OCI-LY3 (cell line): ENCODE measurements at regions not wholly inside any gene's neighbourhood (a gene's known extent, or its start where the extent isn't known, plus 50 kb on each side); places are given as distances from the start of the nearest gene placed in this dataset.

Experiments
- H2AFZ ChIP-seq: fragments of 200-600, 300-600 bp; shearing (Covaris generic); 2 replicates; pipeline ENCODE4 v1.6.0; 2014; ENCODE audit warnings: antibody characterized with exemption, low read depth, low read length
- H3K27ac ChIP-seq: fragments of 200-600, 300-600 bp; sonication (generic); 2 replicates; pipeline ENCODE4 v1.5.1; 2014; ENCODE audit warnings: mild to moderate bottlenecking, low read length, moderate library complexity, mixed read lengths
- H3K27me3 ChIP-seq: fragments of 200-600, 300-600 bp; sonication (generic); 2 replicates; pipeline ENCODE4 v1.6.1; 2014; ENCODE audit warnings: low read depth, low read length, mixed read lengths
- H3K36me3 ChIP-seq: fragments of 200-600, 300-600 bp; sonication (generic); replicated peaks from 2 replicates; pipeline ENCODE3; 2014; ENCODE audit warnings: low read depth, low read length, mixed read lengths
- H3K4me1 ChIP-seq: fragments of 300-600, 200-600 bp; sonication (generic); 2 replicates; pipeline ENCODE4 v1.6.1; 2014; ENCODE audit warnings: low read length, mixed read lengths
- H3K4me2 ChIP-seq: fragments of 200-600, 300-600 bp; sonication (generic); 2 replicates; pipeline ENCODE4 v1.6.1; 2014; ENCODE audit warnings: low read length, mixed read lengths
- H3K4me3 ChIP-seq: fragments of 300-600, 200-600 bp; sonication (generic); 2 replicates; pipeline ENCODE4 v1.5.1; 2014; ENCODE audit warnings: antibody characterized with exemption, mild to moderate bottlenecking, low read length, moderate library complexity
- H3K79me2 ChIP-seq: fragments of 300-600, 200-600 bp; shearing (Covaris generic); 2 replicates; pipeline ENCODE4 v1.6.1; 2014; ENCODE audit warnings: mild to moderate bottlenecking, low read length, mixed read lengths
- H3K9ac ChIP-seq: fragments of 300-600, 200-600 bp; shearing (Covaris generic); 2 replicates; pipeline ENCODE4 v1.6.0; 2014; ENCODE audit warnings: mild to moderate bottlenecking, low read length, moderate library complexity
- H3K9me3 ChIP-seq: fragments of 200-600, 300-600 bp; shearing (Covaris generic); 2 replicates; pipeline ENCODE4 v1.6.1; 2014; ENCODE audit warnings: low read length, mixed read lengths; ENCODE audit not compliant: insufficient read depth
- H4K20me1 ChIP-seq: fragments of 200-600, 300-600 bp; sonication (generic); 2 replicates; pipeline ENCODE4 v1.6.1; 2016; ENCODE audit warnings: low read length, mixed read lengths; ENCODE audit not compliant: insufficient read depth
- CTCF ChIP-seq: fragments of 200-600, 300-600 bp; sonication (generic); IDR thresholded peaks from 2 replicates; pipeline ENCODE4 v1.5.1; 2014; ENCODE audit warnings: antibody characterized with exemption, low read length, low read depth
- EZH2phosphoT487 ChIP-seq: fragments of 200-600 bp; shearing (Covaris generic); IDR thresholded peaks from 2 replicates; pipeline ENCODE4 v1.6.1; 2018; ENCODE audit warnings: antibody characterized with exemption, mixed run types, low read depth

GRCh38 chr14:87214558-87214957 is 778.4 kb downstream of the GALC start:
- no peak overlapping the region for H3K4me3 ChIP-seq
- H3K9ac ChIP-seq: no peak overlapping the region
- H3K9me3 ChIP-seq: no peaks in the 10 kb centered on the region
- no peak overlapping the region for H2AFZ ChIP-seq
- no peak overlapping the region for H3K4me2 ChIP-seq
- TF ChIP-seq CTCF: no peak
- no peak for TF ChIP-seq EZH2phosphoT487
- no peaks in the 10 kb centered on the region for H3K4me1 ChIP-seq
- no peak overlapping the region for H3K27ac ChIP-seq
- H4K20me1 ChIP-seq: no peaks in the 10 kb centered on the region
- no peaks in the 10 kb centered on the region for H3K79me2 ChIP-seq
- H3K27me3 ChIP-seq: no peaks in the 10 kb centered on the region
- H3K36me3 ChIP-seq: no peaks in the 10 kb centered on the region

- Histone ChIP-seq H3K9me3 (no peaks in the 10 kb centered on the region), H3K27me3 (no peaks in the 10 kb centered on the region), H2AFZ (no peak overlapping the region), H3K9ac (no peak overlapping the region), H3K4me3 (no peak overlapping the region), H3K79me2 (no peaks in the 10 kb centered on the region), H3K4me1 (peaks cover 7% of the 10 kb centered on the region; the same call in 1 of the 2 replicates), H3K27ac (no peak overlapping the region), H3K36me3 (no peaks in the 10 kb centered on the region), H3K4me2 (no peak overlapping the region), H4K20me1 (no peaks in the 10 kb centered on the region)
- TF ChIP-seq CTCF (no peak), EZH2phosphoT487 (no peak)
These were observed 785.2 kb downstream of the GALC start for GRCh38 chr14:87207756-87208155.

- Histone ChIP-seq H3K27ac (no peak overlapping the region), H3K4me2 (no peak overlapping the region), H3K4me3 (no peak overlapping the region), H3K27me3 (no peaks in the 10 kb centered on the region), H3K4me1 (peaks cover 7% of the 10 kb centered on the region; the same call in 1 of the 2 replicates), H3K79me2 (no peaks in the 10 kb centered on the region), H3K9ac (no peak overlapping the region), H3K36me3 (no peaks in the 10 kb centered on the region), H2AFZ (no peak overlapping the region; the same call in 1 of the 2 replicates), H4K20me1 (no peaks in the 10 kb centered on the region), H3K9me3 (no peaks in the 10 kb centered on the region)
- TF ChIP-seq EZH2phosphoT487 (no peak), CTCF (no peak)
These were observed 787.2 kb downstream of the GALC start for GRCh38 chr14:87205811-87206210.

GRCh38 chr14:87203346-87203745 is 789.6 kb downstream of the GALC start:
- Histone ChIP-seq H4K20me1 (no peaks in the 10 kb centered on the region), H3K27ac (no peak overlapping the region), H3K9ac (no peak overlapping the region), H3K79me2 (no peaks in the 10 kb centered on the region), H3K9me3 (no peaks in the 10 kb centered on the region), H3K4me1 (peaks cover 7% of the 10 kb centered on the region; the same call in 1 of the 2 replicates), H3K4me3 (no peak overlapping the region), H3K27me3 (no peaks in the 10 kb centered on the region), H3K36me3 (no peaks in the 10 kb centered on the region), H3K4me2 (peak overlapping the region; percentile 34), H2AFZ (no peak overlapping the region)
- TF ChIP-seq CTCF: no peak
- TF ChIP-seq EZH2phosphoT487: no peak
